ENCODE measurements at regions not wholly inside any gene's neighbourhood (a gene's known extent, or its start where the extent isn't known, plus 50 kb on each side); places are given as distances from the start of the nearest gene placed in this dataset.

GRCh38 chr1:187074445-187075048 lies 245.8 kb downstream of the PLA2G4A start:
- Histone ChIP-seq H3K4me1 (ENCODE audit: control insufficient read depth in 1 of 2, insufficient read depth in 2 of 2, low read length in 2 of 2) (no peaks in the 10 kb centered on the region), H3K4ac (ENCODE audit: low read depth, low read length) (no peak overlapping the region), H2AFZ (ENCODE audit: insufficient read depth, low read length, poor library complexity) (no peak overlapping the region), H3K36me3 (ENCODE audit: control insufficient read depth in 1 of 2, insufficient read depth in 2 of 2, low read length in 2 of 2) (no peaks in the 10 kb centered on the region), H2BK5ac (ENCODE audit: low read depth, low read length, poor library complexity) (no peak overlapping the region), H3K23ac (ENCODE audit: low read length) (no peak overlapping the region), H2BK120ac (ENCODE audit: insufficient read depth, low read length, poor library complexity) (no peak overlapping the region), H4K12ac (ENCODE audit: low read depth, low read length) (no peak overlapping the region), H4K91ac (ENCODE audit: low read depth, low read length) (no peak overlapping the region), H3K14ac (ENCODE audit: low read length) (no peak overlapping the region), H3K4me2 (ENCODE audit: low read length) (no peak overlapping the region), H3K18ac (ENCODE audit: low read length) (no peak overlapping the region), H3K9me3 (ENCODE audit: insufficient read depth, low read depth, low read length) (no peaks in the 10 kb centered on the region), H3K79me1 (ENCODE audit: low read length) (no peaks in the 10 kb centered on the region), H3K79me2 (ENCODE audit: control insufficient read depth, insufficient read depth, low read length, poor library complexity) (no peaks in the 10 kb centered on the region), H3K4me3 (ENCODE audit: low read depth, low read length) (no peak overlapping the region), H2AK5ac (ENCODE audit: low read length) (no peak overlapping the region), H4K8ac (ENCODE audit: low read depth, low read length) (no peak overlapping the region), H3K9ac (ENCODE audit: low read length) (no peak overlapping the region), H3K27ac (ENCODE audit: low read depth, low read length) (no peak overlapping the region), H3K27me3 (ENCODE audit: insufficient read depth, low read length) (no peaks in the 10 kb centered on the region), H2BK12ac (ENCODE audit: low read length) (no peak overlapping the region)
- no CpG with 5 or more reads among the region's 10 CpGs for WGBS (ENCODE audit: extremely low coverage, insufficient coverage, insufficient read length)
- DNase-seq: no peak

- no peaks in the 10 kb centered on the region for H3K79me1 ChIP-seq (ENCODE audit: low read length)
- no peak for DNase-seq
- H2BK5ac ChIP-seq (ENCODE audit: low read depth, low read length, poor library complexity): no peak overlapping the region
- H3K4me3 ChIP-seq (ENCODE audit: low read depth, low read length): no peak overlapping the region
- H4K91ac ChIP-seq (ENCODE audit: low read depth, low read length): no peak overlapping the region
- H3K9me3 ChIP-seq (ENCODE audit: insufficient read depth, low read depth, low read length): no peaks in the 10 kb centered on the region
- no peaks in the 10 kb centered on the region for H3K27me3 ChIP-seq (ENCODE audit: insufficient read depth, low read length)
- no peak overlapping the region for H3K9ac ChIP-seq (ENCODE audit: low read length)
- no peak overlapping the region for H3K23ac ChIP-seq (ENCODE audit: low read length)
- H3K79me2 ChIP-seq (ENCODE audit: control insufficient read depth, insufficient read depth, low read length, poor library complexity): no peaks in the 10 kb centered on the region
- no peak overlapping the region for H3K4me2 ChIP-seq (ENCODE audit: low read length)
- no peak overlapping the region for H4K8ac ChIP-seq (ENCODE audit: low read depth, low read length)
- no peaks in the 10 kb centered on the region for H3K36me3 ChIP-seq (ENCODE audit: control insufficient read depth in 1 of 2, insufficient read depth in 2 of 2, low read length in 2 of 2)
- H3K4ac ChIP-seq (ENCODE audit: low read depth, low read length): no peak overlapping the region
- H2BK120ac ChIP-seq (ENCODE audit: insufficient read depth, low read length, poor library complexity): no peak overlapping the region
- WGBS (ENCODE audit: extremely low coverage, insufficient coverage, insufficient read length): no CpG with 5 or more reads among the region's 2 CpGs
- no peak overlapping the region for H2AFZ ChIP-seq (ENCODE audit: insufficient read depth, low read length, poor library complexity)
- H3K14ac ChIP-seq (ENCODE audit: low read length): no peak overlapping the region
- H4K12ac ChIP-seq (ENCODE audit: low read depth, low read length): no peak overlapping the region
- no peak overlapping the region for H2BK12ac ChIP-seq (ENCODE audit: low read length)
- no peaks in the 10 kb centered on the region for H3K4me1 ChIP-seq (ENCODE audit: control insufficient read depth in 1 of 2, insufficient read depth in 2 of 2, low read length in 2 of 2)
- H3K27ac ChIP-seq (ENCODE audit: low read depth, low read length): no peak overlapping the region
- no peak overlapping the region for H3K18ac ChIP-seq (ENCODE audit: low read length)
- H2AK5ac ChIP-seq (ENCODE audit: low read length): no peak overlapping the region
These were observed 248.2 kb downstream of the PLA2G4A start for GRCh38 chr1:187076922-187077321.

- no peak overlapping the region for H3K9ac ChIP-seq (ENCODE audit: low read length)
- no peaks in the 10 kb centered on the region for H3K4me1 ChIP-seq (ENCODE audit: control insufficient read depth in 1 of 2, insufficient read depth in 2 of 2, low read length in 2 of 2)
- no peaks in the 10 kb centered on the region for H3K27me3 ChIP-seq (ENCODE audit: insufficient read depth, low read length)
- H2BK5ac ChIP-seq (ENCODE audit: low read depth, low read length, poor library complexity): no peak overlapping the region
- no peak overlapping the region for H3K23ac ChIP-seq (ENCODE audit: low read length)
- H3K4me3 ChIP-seq (ENCODE audit: low read depth, low read length): no peak overlapping the region
- no peak overlapping the region for H2AK5ac ChIP-seq (ENCODE audit: low read length)
- no peaks in the 10 kb centered on the region for H3K9me3 ChIP-seq (ENCODE audit: insufficient read depth, low read depth, low read length)
- no peak overlapping the region for H3K14ac ChIP-seq (ENCODE audit: low read length)
- no peak overlapping the region for H3K4ac ChIP-seq (ENCODE audit: low read depth, low read length)
- no peak for DNase-seq
- H4K8ac ChIP-seq (ENCODE audit: low read depth, low read length): no peak overlapping the region
- H3K18ac ChIP-seq (ENCODE audit: low read length): no peak overlapping the region
- no CpG with 5 or more reads among the region's 3 CpGs for WGBS (ENCODE audit: extremely low coverage, insufficient coverage, insufficient read length)
- H3K27ac ChIP-seq (ENCODE audit: low read depth, low read length): no peak overlapping the region
- H2BK12ac ChIP-seq (ENCODE audit: low read length): no peak overlapping the region
- H3K4me2 ChIP-seq (ENCODE audit: low read length): no peak overlapping the region
- H3K79me2 ChIP-seq (ENCODE audit: control insufficient read depth, insufficient read depth, low read length, poor library complexity): no peaks in the 10 kb centered on the region
- H4K12ac ChIP-seq (ENCODE audit: low read depth, low read length): no peak overlapping the region
- H3K36me3 ChIP-seq (ENCODE audit: control insufficient read depth in 1 of 2, insufficient read depth in 2 of 2, low read length in 2 of 2): no peaks in the 10 kb centered on the region
- H3K79me1 ChIP-seq (ENCODE audit: low read length): no peaks in the 10 kb centered on the region
- no peak overlapping the region for H4K91ac ChIP-seq (ENCODE audit: low read depth, low read length)
- H2BK120ac ChIP-seq (ENCODE audit: insufficient read depth, low read length, poor library complexity): no peak overlapping the region
- H2AFZ ChIP-seq (ENCODE audit: insufficient read depth, low read length, poor library complexity): no peak overlapping the region
These were observed 249.6 kb downstream of the PLA2G4A start for GRCh38 chr1:187078321-187078720.

GRCh38 chr1:187078916-187079315 lies 250.2 kb downstream of the PLA2G4A start:
- no peak overlapping the region for H3K4me3 ChIP-seq (ENCODE audit: low read depth, low read length)
- no peak overlapping the region for H3K18ac ChIP-seq (ENCODE audit: low read length)
- no peak overlapping the region for H3K4me2 ChIP-seq (ENCODE audit: low read length)
- H4K8ac ChIP-seq (ENCODE audit: low read depth, low read length): no peak overlapping the region
- H3K9me3 ChIP-seq (ENCODE audit: insufficient read depth, low read depth, low read length): no peaks in the 10 kb centered on the region
- H3K79me2 ChIP-seq (ENCODE audit: control insufficient read depth, insufficient read depth, low read length, poor library complexity): no peaks in the 10 kb centered on the region
- H3K36me3 ChIP-seq (ENCODE audit: control insufficient read depth in 1 of 2, insufficient read depth in 2 of 2, low read length in 2 of 2): no peaks in the 10 kb centered on the region
- H4K12ac ChIP-seq (ENCODE audit: low read depth, low read length): no peak overlapping the region
- H3K79me1 ChIP-seq (ENCODE audit: low read length): no peaks in the 10 kb centered on the region
- no peak overlapping the region for H3K27ac ChIP-seq (ENCODE audit: low read depth, low read length)
- no peaks in the 10 kb centered on the region for H3K4me1 ChIP-seq (ENCODE audit: control insufficient read depth in 1 of 2, insufficient read depth in 2 of 2, low read length in 2 of 2)
- no peak overlapping the region for H4K91ac ChIP-seq (ENCODE audit: low read depth, low read length)
- no peak overlapping the region for H3K23ac ChIP-seq (ENCODE audit: low read length)
- no peak overlapping the region for H3K9ac ChIP-seq (ENCODE audit: low read length)
- H3K27me3 ChIP-seq (ENCODE audit: insufficient read depth, low read length): no peaks in the 10 kb centered on the region
- H2AK5ac ChIP-seq (ENCODE audit: low read length): no peak overlapping the region
- WGBS (ENCODE audit: extremely low coverage, insufficient coverage, insufficient read length): no CpG with 5 or more reads among the region's 2 CpGs
- H2BK12ac ChIP-seq (ENCODE audit: low read length): no peak overlapping the region
- H3K4ac ChIP-seq (ENCODE audit: low read depth, low read length): no peak overlapping the region
- H3K14ac ChIP-seq (ENCODE audit: low read length): no peak overlapping the region
- no peak overlapping the region for H2BK5ac ChIP-seq (ENCODE audit: low read depth, low read length, poor library complexity)
- no peak overlapping the region for H2AFZ ChIP-seq (ENCODE audit: insufficient read depth, low read length, poor library complexity)
- DNase-seq: no peak
- no peak overlapping the region for H2BK120ac ChIP-seq (ENCODE audit: insufficient read depth, low read length, poor library complexity)

Measured in trophoblast cell (in vitro differentiated cells and primary cell).